ENCODE measurements at regions not wholly inside any gene's neighbourhood (a gene's known extent, or its start where the extent isn't known, plus 50 kb on each side); places are given as distances from the start of the nearest gene placed in this dataset.

DNA sequence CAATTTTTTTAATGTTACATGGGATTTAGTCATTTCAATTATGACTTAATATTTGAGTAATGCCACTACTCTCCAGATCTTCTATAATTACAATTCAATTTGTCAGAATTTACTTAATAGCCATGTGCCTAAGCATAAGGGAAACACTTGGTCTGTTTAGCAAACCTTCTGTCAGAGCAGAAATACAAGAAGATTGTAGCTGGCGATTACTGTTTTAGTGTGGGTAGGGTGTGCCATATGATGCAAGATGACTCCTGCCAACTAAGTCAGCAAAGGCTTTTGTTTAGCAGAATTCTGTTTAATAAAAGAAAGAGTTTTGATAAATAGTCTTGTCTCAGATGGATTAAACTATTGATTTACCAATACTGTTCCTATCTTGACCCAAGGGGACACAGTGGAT, 455.4 kb downstream of the RNF144B start:
- Histone ChIP-seq H4K20me1 (ENCODE audit: insufficient read depth, low read length) (no peaks in the 10 kb centered on the region), H3K9me2 (replicated peaks; ENCODE audit: insufficient read depth, low read length) (no peaks in the 10 kb centered on the region), H3K27ac (ENCODE audit: low read length) (no peak overlapping the region), H3K9me3 (replicated peaks; ENCODE audit: insufficient read depth, low read length) (no peaks in the 10 kb centered on the region), H3K9ac (ENCODE audit: low read length) (no peak overlapping the region), H2AFZ (ENCODE audit: low read length) (no peak overlapping the region), H3K4me2 (ENCODE audit: low read depth, low read length) (no peak overlapping the region), H3K79me2 (ENCODE audit: low read length) (no peaks in the 10 kb centered on the region), H3K4me3 (ENCODE audit: low read length) (no peak overlapping the region), H3F3A (ENCODE audit: insufficient read depth, low read length) (no peaks in the 10 kb centered on the region), H3K4me1 (ENCODE audit: low read length) (no peaks in the 10 kb centered on the region), H3K36me3 (replicated peaks; ENCODE audit: insufficient read depth, low read length) (no peaks in the 10 kb centered on the region), H3K27me3 (replicated peaks; ENCODE audit: insufficient read depth, low read length) (no peaks in the 10 kb centered on the region)
- TF ChIP-seq EZH2 (optimal IDR thresholded peaks at IDR 0.05; ENCODE audit: low read depth, low read length): no peak
- TF ChIP-seq, protein P1, sequence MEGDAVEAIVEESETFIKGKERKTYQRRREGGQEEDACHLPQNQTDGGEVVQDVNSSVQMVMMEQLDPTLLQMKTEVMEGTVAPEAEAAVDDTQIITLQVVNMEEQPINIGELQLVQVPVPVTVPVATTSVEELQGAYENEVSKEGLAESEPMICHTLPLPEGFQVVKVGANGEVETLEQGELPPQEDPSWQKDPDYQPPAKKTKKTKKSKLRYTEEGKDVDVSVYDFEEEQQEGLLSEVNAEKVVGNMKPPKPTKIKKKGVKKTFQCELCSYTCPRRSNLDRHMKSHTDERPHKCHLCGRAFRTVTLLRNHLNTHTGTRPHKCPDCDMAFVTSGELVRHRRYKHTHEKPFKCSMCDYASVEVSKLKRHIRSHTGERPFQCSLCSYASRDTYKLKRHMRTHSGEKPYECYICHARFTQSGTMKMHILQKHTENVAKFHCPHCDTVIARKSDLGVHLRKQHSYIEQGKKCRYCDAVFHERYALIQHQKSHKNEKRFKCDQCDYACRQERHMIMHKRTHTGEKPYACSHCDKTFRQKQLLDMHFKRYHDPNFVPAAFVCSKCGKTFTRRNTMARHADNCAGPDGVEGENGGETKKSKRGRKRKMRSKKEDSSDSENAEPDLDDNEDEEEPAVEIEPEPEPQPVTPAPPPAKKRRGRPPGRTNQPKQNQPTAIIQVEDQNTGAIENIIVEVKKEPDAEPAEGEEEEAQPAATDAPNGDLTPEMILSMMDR (IDR thresholded peaks at IDR 0.05; ENCODE audit: low read length): no peak
- no peak for TF ChIP-seq EZH2phosphoT487 (IDR thresholded peaks at IDR 0.05; ENCODE audit: low read length)
- no peak for DNase-seq

DNA sequence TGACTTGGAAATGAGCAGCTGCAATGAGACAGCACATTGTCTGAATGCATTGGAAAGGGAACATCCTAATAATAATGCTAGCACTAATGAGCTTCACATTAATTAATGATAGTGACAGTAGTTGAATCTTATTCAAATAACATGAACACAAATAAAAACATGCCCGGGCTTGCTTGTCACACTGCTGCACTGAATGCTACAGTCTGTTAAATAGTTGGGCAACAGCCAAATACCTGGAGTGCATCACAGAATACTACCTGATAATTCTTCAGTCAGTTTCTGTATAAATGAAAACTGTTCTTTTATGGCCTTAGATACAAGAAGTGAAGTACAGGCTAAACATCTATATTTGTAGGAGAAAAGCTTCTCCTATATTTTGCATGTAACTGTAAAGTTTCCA, 458.7 kb downstream of the RNF144B start:
- Histone ChIP-seq H3K4me2 (ENCODE audit: low read depth, low read length) (no peak overlapping the region), H3K27ac (ENCODE audit: low read length) (no peak overlapping the region), H3F3A (ENCODE audit: insufficient read depth, low read length) (no peaks in the 10 kb centered on the region), H3K9me2 (replicated peaks; ENCODE audit: insufficient read depth, low read length) (no peaks in the 10 kb centered on the region), H3K4me3 (ENCODE audit: low read length) (no peak overlapping the region), H2AFZ (ENCODE audit: low read length) (no peak overlapping the region), H3K9me3 (replicated peaks; ENCODE audit: insufficient read depth, low read length) (no peaks in the 10 kb centered on the region), H3K79me2 (ENCODE audit: low read length) (no peaks in the 10 kb centered on the region), H3K27me3 (replicated peaks; ENCODE audit: insufficient read depth, low read length) (no peaks in the 10 kb centered on the region), H3K4me1 (ENCODE audit: low read length) (no peaks in the 10 kb centered on the region), H3K36me3 (replicated peaks; ENCODE audit: insufficient read depth, low read length) (no peaks in the 10 kb centered on the region), H3K9ac (ENCODE audit: low read length) (no peak overlapping the region), H4K20me1 (ENCODE audit: insufficient read depth, low read length) (no peaks in the 10 kb centered on the region)
- DNase-seq: no peak
- TF ChIP-seq EZH2 (optimal IDR thresholded peaks at IDR 0.05; ENCODE audit: low read depth, low read length) (no peak), EZH2phosphoT487 (IDR thresholded peaks at IDR 0.05; ENCODE audit: low read length) (no peak)
- TF ChIP-seq, protein P1 (IDR thresholded peaks at IDR 0.05; ENCODE audit: low read length): no peak

DNA sequence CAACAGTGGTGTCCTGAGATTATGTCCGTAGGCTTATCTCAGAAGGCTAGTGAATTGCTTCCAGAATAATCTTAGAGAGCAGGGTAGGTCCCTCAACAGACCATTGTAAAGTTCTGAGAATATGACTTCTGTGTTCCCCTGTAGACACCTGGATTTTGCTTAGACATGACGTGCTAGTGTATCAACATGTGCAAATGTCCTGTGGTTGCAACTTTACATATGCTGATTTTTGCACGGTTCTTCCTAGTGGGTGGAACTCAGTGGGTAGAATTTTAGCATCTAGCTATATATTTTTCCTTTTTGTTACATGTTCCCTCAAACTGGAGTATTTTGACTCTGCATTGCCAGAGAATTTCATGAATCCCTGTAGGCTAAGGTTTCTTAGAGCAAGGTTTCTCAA, 459.2 kb downstream of the RNF144B start:
- no peaks in the 10 kb centered on the region for H3K27me3 ChIP-seq (replicated peaks; ENCODE audit: insufficient read depth, low read length)

More for the DNA sequence above, 459.2 kb downstream of the RNF144B start:
- Histone ChIP-seq H3K4me1 (ENCODE audit: low read length) (no peaks in the 10 kb centered on the region), H2AFZ (ENCODE audit: low read length) (no peak overlapping the region), H4K20me1 (ENCODE audit: insufficient read depth, low read length) (no peaks in the 10 kb centered on the region), H3K79me2 (ENCODE audit: low read length) (no peaks in the 10 kb centered on the region), H3K9me2 (replicated peaks; ENCODE audit: insufficient read depth, low read length) (no peaks in the 10 kb centered on the region), H3K4me2 (ENCODE audit: low read depth, low read length) (no peak overlapping the region), H3F3A (ENCODE audit: insufficient read depth, low read length) (no peaks in the 10 kb centered on the region), H3K9ac (ENCODE audit: low read length) (no peak overlapping the region), H3K9me3 (replicated peaks; ENCODE audit: insufficient read depth, low read length) (no peaks in the 10 kb centered on the region), H3K36me3 (replicated peaks; ENCODE audit: insufficient read depth, low read length) (no peaks in the 10 kb centered on the region), H3K27ac (ENCODE audit: low read length) (no peak overlapping the region), H3K4me3 (ENCODE audit: low read length) (no peak overlapping the region)
- no peak for DNase-seq
- TF ChIP-seq, protein P1 (IDR thresholded peaks at IDR 0.05; ENCODE audit: low read length): no peak
- no peak for TF ChIP-seq EZH2 (optimal IDR thresholded peaks at IDR 0.05; ENCODE audit: low read depth, low read length)
- TF ChIP-seq EZH2phosphoT487 (IDR thresholded peaks at IDR 0.05; ENCODE audit: low read length): no peak

All from MM.1S (cell line).